GM03348 (cell line): ENCODE measurements at regions not wholly inside any gene's neighbourhood (a gene's known extent, or its start where the extent isn't known, plus 50 kb on each side); places are given as distances from the start of the nearest gene placed in this dataset.

ENCODE experiments used
- DNase-seq: peaks from one replicate; pipeline ENCODE4 v3.0.0; 2012; ENCODE audit warnings: low spot score

DNA sequence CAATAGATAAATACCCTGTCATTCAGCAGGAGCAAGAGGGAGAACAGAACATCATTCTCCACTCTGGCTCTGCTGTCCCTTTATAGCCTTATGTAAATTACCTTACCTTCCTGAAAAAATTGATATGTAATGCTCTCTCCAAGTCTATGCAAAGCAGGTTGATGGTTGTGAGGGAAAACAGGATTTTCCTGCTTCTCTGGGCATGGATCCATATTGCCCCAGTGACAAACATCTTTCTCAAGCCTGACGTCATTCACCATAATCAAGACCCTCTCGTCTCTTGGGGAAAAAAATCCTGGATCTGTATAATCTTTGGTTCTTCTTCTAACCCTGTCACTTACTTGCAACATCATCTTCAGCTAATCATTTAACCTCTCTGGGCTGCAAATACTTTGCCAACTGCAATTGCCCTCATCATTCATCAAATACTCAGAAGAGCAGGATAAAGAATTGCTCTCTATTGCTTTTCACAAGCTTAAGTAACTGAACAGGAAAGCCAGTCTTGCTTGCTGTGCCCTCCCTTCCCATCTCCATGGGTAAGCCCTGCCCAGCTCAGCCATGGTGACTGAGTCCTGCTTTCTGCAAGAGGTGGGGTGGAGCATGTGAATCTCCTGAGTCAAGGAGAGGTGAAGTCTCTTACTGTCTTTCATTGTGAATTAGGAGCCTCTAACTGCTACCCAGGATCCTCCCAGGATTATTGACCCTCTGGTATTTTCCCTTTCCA, 123.7 kb upstream of the KLF7 start:
- no peak for DNase-seq

DNA sequence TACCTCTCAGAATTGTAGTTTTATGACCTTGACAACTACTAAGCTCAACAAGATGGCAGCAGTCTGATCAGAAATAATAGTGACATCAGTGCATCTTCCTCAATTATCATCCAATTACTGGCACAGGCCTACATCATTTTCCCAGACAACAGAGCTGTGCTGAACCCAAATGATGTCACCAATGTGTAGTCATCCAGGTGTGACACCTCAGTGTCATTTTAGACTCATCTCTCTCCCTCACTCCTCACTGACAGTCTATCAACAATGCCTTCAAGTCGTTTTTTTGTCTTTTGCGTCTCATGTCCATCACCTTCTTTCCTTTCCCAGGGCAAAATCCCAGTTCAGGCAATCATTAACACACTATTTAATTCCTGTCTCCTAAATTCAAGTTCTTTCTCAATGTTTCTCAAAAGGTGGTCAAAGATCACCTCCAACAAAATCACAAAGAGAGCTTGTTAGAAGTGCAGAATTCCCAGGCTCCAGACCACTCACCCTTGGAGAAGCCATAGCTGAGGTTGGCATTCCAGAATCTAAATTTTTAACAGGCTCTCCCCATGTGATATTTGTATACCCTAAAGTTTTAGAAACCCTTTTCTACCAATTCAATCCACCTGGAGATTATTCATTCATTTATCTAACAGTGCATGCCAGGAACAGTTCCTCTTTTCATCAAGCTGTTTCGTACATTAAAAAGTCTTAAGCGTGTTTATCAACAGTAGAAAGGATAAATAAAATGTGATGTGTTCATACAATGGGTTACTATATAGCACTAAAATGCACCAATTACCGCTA, 125.3 kb upstream of the KLF7 start:
- no peak for DNase-seq

DNA sequence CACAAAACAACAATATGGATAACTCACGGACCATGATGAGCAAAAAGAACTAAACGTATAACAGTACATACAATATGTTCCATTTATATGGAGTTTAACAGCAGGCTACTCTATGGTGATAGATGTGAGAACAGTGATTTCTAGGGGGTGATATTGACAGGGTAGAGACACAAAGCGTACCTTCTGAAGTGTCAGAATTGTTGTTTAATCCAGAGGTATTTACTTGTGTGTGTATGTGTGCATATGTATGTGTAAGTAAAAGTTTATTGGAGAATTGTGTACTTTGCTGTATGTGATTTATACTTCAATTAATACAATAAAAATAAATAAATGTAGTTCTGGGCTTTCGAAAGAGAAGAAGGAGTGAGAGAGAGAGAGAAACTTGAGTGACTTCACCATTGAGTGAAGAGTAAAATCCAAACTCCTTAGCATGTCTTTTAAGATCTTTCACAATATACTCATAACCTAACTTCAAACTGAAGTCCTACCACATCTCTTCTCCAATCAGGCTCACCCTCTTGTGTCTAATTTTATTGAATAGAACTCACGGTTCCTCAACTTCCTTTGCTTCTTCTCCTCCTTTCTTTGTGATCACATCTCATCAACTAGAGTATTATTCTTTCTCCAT, 126.0 kb upstream of the KLF7 start:
- no peak for DNase-seq

DNA sequence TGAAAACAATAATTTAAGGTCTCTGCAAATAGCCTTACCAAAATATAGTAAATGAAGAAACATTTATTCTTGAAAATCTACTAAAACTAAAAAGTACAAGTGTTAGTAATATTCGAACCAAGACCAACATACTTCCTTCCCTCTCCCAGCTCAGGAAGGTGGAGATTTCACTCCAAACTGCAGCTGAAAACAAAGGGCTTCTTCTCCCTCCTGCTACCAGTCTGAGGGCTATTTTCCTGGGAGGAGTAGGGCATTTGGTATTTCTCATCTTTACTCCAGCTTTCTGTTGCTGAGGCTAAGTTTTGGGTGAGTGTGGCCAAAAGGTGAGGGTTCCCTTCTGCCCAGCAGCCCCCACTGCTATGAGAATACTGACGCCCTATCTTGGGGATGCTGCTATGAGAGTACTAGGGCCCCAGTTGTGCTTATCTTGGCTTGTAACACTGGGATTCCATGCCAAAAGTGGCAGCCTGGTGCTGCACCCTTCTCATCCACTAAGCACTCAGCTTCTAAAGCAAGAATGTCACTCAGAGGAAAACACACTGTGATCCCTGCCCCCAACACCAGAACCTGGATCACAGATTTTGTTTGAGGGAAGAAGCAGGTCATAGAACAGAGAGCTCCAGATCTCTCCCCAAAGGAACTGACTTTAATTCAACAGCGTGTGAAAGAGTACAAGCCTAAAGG, 130.7 kb upstream of the KLF7 start:
- no peak for DNase-seq

DNA sequence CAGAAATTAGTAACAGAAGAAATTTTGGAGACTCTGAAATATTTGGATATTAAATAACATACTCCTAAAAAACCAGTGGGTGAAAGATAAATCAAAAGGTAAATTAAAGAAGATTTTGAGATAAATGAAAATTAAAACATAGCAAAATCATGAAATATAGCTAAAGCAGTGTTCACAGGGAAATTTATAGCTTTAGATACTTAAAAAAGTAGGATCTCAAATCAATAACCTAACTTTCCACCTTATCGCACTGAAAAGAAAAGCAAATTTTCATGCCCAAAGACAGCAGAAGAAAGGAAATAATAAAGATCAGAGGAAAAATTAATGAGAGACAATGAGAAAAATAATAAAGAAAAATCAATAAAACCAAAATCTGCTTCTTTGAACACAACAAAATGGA, 135.1 kb upstream of the KLF7 start:
- no peak for DNase-seq

DNA sequence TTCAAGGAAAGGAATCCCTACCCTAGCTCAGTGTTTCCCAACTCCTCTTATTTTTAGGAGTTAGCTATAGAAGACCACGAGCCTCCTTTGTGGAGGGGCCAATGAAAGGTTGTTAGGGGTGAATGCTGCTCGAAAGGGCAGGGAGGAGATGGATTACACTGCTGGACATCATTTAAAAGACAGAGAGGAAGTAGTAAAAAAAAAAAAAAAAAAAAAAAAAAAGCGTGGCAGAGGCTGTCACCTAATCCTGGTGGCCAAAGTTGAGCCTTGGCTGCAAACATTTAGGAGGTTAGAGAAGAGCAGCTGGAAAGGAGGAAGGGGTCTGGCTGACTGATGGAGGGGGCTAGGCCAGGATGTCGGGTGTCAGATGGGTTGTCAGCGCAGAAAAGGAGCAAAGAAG, 139.0 kb upstream of the KLF7 start:
- DNase-seq: no peak

DNA sequence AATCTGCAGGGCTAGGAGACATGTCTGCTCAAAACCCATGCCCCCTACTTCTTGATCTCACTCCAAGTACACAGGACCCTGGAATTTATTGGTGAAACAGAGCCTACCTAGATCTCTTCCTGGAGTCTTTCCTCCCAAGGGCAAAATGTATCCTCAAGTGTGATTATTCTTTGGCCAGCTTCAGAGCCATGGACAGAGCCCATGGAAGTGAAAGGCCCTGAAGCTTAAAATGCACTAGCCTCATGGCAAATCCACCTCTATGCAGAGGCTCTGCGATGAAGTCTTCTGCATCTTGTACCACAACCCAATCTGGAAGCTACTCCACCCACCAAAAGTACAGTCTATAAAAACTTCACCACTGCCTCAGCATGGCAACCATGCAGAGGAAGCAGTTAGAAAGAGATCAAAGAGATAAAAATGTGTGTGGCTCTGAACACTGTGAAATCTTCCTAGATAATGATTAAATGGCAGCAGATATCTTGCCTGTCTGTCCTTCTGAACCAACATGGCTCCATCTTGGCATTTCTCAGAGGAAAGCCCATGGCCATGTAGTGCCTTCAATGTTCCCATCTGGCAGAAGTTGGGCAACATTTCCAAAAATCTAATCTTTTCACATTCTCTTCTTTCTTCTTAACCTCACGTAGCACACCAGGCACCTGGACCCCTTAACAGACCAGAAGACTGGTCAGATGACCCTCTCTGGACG, 142.9 kb upstream of the KLF7 start:
- no peak for DNase-seq

DNA sequence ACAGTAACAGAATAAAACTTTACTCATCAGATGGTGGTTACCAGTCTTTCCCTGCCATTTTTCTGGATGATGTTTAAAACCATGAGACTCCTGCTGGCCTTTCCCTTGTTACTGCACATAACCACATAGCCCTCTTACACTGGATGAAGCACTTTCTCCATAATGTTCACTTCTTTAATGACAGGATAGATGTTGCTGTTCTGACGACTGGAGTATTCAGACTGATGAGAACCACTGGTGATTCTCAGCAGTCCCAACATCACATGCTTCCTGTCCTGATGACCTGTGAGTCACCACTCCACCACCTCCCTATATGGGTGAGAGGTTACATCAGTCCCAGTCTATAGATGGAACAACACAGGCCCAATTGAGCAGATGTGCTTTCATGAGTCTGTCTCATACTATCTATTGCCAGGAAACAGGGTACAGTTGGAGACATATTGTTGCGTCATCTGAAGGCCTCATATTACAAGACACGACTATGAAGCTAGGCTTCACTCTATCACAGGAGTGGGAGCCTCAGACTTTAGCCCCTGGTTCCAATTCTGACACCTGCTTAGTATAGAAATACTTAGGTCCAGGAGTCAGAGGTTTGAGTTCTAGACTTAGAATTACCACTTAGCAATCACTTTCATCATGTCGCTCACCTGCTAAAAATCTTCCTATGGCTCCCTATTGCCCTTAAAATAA, 145.7 kb upstream of the KLF7 start:
- DNase-seq: peak; percentile 86

DNA sequence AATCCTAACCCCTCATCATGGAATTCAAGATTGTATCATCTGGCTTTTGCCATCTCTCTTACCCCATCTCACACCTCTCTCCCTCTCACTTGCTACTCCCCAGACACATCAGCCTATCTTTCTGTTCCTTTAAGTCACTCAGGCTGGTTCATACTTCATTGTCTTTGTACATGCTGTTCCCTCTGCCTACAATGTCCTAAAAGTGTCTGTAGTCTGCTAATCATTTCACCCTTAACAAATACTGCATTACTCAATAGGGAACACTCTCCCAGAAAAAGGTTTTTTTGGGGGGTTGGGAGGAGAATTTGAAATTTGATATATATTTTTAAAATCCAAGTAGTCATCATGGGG, 146.2 kb upstream of the KLF7 start:
- no peak for DNase-seq

DNA sequence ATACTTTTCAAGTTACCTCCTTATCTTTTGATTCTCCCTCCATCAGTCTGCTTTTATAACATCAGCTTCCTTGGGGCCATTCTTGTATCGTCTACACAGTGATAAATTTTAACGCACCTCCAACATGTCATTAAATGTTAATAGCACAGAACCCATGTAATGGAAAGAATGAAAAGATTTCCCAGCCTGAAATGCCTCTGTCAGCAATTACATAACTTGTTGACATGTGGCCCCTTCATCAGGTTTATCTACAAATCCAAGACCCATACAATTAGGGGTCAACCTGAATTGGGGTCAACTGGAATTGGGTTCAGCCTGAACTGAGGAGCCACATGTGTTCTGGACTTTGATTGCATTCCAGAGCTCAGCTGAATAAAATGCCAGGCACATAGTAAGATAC, 148.2 kb upstream of the KLF7 start:
- no peak for DNase-seq

DNA sequence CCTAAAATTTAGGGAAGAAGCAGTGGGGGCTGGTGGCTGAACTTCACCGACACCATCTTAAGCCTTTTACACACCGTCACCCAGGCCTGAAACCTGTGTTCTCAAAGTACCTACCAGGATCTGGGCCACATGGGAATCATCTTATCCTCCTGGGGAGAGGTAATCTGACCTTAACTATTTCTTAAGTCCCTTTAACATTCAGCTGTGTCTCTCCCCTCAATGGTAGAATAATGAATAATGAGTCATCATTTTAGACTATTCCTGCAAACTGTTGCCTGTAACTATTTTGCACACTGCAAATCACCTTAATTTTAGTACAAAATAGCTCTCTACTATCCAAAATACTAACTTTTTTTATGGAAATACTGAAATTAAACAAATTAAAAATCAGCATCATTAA, 149.4 kb upstream of the KLF7 start:
- no peak for DNase-seq

DNA sequence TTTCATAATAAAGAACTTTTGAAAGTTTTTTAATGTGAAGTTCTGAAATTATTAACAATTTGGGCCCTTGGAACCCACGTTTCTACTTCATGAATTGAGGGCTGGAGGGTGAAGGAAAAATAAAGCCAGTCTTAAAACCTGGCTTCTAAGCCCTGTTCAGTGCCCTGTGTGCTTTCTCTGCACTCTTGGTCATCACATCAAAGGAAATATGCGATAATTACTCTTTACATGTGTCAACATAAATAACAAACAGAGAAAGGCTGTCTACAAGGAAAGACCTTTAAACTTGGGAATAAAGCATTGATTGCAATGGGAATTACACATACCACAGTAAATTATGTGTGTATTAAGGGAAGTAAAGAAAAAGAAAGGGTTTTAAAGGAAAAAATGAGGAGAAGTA, 150.7 kb upstream of the KLF7 start:
- no peak for DNase-seq

DNA sequence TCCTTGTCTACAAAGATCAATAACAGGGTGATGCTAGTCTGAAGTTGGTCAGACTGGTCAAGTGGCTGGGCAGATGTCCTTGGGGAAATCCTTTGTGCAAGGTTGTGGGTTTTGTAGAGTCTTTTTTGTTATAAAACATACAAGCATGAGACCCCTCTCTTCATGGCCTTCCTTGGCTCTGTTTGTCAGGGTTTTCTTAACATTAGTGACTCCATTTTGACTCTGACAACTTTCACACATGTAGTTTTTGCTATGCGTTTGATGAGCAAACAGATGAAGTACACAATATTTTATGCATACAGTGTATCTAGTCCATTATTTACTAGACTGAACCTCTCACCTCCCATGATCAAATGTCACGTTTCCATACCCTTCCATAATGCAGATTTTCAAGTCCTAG, 151.2 kb upstream of the KLF7 start:
- no peak for DNase-seq

DNA sequence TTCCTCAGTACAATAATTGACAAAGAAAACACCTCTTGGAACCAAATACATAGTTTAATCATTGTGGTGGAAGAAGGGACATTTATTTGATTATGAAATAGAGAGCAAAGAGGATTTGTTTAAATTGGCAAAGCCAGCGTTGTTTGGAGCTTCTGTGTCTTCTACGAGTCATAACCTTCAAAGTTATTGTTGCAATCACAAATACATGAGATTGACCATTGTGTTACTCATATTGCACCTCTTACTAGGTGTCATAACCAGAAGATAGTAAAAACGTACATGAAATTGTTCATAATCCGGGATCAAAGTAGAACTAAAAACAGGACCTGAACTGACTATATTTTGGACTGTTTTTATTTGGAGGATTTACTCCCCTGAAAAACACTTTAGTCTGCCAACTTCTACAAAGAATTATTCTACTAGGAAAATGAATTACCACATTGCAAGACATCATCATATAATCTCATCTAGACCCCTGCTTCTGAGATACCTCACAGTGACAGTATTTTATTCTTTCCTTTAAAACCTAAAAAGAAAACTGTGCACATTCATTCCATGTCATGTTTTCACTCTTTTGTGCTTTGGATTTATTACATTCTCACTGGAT, 151.7 kb upstream of the KLF7 start:
- DNase-seq: no peak

DNA sequence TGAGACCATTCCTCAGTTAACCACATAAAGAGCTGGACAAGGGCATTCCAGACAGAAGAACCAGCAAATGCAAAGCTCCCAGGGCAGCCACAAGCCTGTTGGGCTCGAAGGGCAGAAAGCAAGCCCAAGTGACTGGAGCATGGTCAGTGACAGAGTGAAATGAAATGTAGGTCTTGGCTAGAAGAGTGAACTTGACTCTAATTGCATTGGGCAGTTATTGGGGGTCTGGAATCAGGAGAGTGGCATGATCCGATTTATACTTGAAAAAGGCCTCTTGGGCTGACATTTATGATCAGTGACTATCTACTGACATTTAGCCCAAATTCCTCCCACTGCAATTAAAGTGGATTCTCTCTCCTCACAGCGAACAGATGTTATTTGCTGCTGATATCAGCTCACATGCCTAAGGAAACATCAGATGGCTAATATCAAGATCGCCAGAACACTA, 152.5 kb upstream of the KLF7 start:
- DNase-seq: no peak

DNA sequence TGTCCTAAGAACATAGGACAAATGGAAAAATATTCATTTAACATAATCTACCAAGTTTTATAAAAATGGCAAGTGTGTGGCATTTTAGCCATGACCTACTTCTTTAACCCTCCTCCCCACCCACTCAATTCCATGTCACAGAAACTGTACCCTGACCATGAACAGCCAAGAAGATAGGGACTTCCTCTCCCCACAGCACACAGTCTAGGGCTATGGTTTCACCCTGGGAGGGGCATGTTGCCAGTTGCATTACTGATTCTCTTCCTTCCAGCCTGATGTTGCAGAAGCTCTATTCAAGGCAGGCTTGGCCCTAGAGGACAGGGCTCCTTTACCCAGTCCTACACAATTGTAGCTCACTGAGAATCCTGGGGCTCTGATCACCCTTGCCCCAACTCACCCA, 153.6 kb upstream of the KLF7 start:
- no peak for DNase-seq

DNA sequence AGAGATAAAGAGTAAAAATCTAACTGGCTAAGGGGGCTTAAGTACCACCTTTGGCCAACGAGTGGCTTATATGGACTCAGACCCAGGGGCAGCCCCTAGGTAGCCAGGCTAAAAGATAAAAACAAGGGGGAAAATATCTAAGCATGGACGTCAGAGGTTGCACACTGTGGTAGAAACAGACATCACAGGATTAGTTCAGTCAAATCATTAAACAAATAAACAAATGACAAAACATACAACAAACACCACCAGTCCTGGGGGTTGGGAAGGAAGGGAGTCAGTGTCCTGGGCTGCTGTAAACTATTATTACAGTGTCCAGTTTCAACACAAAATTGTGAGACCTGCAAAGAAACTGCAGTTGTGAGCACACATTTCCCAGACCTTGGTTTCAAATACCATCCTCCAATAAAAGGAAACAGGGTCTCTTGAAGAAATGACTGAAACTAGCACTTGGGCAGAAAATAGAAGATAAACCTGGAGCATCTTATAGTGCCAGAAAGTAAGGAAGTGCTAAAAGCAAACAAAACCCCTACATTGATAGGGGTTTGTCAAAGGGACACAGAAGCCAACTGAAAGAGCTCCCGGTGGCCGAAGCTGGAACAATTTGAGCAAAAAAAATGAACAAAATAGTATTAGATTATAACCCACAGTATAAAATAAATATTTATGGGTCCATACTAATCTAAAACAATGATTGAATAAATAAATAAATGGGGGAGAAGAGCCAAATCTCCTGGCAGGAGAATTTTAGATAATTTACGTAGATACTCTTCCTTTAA, 154.8 kb upstream of the KLF7 start:
- DNase-seq: no peak

DNA sequence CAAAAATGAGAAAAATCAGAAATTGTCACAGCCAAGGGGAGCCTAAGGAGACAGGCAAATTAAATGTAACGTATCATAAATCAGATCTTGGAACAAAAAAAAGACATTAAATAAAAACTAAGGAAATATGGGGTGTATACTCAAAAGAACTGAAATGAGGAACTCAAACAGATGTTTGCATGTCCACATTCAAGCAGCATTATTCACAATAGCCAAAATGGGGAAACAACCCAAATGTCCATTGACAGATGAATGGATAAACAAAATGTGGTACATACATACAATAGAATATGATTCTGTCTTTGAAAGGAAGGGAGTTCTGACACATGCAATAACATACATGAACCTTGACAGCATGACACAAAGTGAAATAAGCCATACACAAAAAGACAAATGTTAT, 155.8 kb upstream of the KLF7 start:
- DNase-seq: no peak

DNA sequence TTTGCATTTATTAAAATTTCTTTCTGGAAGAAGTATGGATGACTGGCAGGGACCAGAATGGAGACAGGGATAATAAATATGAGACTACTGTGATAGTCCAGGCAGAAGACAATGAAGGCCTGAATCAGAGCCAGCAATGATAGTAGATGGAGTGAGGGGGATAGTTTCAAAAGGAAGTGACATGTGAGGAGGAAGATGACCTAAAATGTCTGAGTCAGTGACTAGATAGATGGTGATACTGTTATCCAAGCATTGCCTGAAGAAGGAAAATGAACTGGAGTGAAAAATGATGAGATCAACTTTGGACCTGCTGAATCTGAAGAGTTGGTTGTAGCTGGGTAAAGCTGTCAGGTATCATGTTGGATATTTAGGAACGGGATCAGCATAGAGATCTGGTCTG, 158.3 kb upstream of the KLF7 start:
- DNase-seq: no peak

DNA sequence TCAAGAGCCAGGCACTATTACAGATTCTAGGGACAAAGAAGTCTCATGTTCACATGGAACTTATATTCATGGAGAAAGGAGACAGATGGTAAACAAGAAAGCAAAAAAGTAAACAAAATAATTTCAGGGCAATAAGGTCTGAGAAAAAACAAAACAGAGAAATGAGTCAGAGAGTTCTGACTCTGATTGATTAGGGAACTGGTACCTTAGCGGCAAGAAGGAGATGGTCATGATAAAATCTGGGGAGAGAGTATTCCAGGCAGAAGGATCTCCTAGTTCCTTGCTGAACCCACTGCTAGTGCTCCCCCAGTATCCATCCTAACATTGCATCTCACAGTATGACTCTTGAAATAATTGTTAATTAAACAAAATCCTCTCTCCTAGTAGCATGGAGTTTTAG, 161.8 kb upstream of the KLF7 start:
- DNase-seq: no peak
